Esophagus squamous epithelium (tissue), 4 donors: ENCODE measurements at regions not wholly inside any gene's neighbourhood (a gene's known extent, or its start where the extent isn't known, plus 50 kb on each side); places are given as distances from the start of the nearest gene placed in this dataset.

Source experiments
- POLR2A ChIP-seq, 4 donors: fragments of 450-650 bp; IDR thresholded peaks; one replicate each; pipeline ENCODE4 v1.6.1; 2017; ENCODE audit warnings: antibody characterized with exemption in 4 of 4, mild to moderate bottlenecking in 4 of 4, moderate library complexity in 3 of 4
- TF ChIP-seq, protein P1 (sequence below), 6 experiments: fragments of 450-650 bp in 4 of 6; fragments of 200-600 bp in 2 of 6; sonication (generic) in 2 of 6; IDR thresholded peaks; one replicate each; pipeline ENCODE4 v1.5.1; 2016 to 2019; ENCODE audit warnings: antibody characterized with exemption in 6 of 6, mild to moderate bottlenecking in 4 of 6, moderate library complexity in 4 of 6

DNA sequence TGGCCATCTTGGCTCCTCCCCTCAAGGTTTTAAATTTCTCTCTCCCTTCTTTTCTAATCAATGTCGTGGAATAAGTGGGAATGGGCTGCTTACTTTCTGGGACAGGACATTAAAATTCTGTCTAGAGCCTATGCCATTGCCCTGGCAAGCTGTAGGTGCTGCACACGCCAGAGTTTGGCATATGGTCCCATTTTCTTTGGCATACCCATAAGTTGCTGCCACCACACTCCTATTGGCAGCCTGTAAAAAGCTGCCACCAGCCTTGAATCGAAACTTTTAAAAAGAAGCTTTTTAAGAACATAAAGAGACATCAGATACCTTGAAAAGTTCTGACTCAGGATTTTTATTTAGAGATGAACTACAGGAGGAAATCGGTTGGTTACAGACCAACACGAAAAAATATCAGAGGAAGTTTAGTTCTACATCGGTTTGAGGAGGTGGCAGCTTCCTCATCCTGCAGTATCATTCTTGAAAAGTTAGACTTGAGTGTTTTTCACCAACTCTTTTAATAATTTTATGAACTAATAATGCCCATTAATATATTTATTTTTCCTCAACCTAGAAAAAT, 517.8 kb upstream of the ANO5 start:
- TF ChIP-seq, protein P1, sequence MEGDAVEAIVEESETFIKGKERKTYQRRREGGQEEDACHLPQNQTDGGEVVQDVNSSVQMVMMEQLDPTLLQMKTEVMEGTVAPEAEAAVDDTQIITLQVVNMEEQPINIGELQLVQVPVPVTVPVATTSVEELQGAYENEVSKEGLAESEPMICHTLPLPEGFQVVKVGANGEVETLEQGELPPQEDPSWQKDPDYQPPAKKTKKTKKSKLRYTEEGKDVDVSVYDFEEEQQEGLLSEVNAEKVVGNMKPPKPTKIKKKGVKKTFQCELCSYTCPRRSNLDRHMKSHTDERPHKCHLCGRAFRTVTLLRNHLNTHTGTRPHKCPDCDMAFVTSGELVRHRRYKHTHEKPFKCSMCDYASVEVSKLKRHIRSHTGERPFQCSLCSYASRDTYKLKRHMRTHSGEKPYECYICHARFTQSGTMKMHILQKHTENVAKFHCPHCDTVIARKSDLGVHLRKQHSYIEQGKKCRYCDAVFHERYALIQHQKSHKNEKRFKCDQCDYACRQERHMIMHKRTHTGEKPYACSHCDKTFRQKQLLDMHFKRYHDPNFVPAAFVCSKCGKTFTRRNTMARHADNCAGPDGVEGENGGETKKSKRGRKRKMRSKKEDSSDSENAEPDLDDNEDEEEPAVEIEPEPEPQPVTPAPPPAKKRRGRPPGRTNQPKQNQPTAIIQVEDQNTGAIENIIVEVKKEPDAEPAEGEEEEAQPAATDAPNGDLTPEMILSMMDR (IDR thresholded peaks at IDR 0.05) = no peak
- TF ChIP-seq POLR2A (IDR thresholded peaks at IDR 0.05) = no peak
